DMS153 treated with DMSO at 0.1 percent for 48 hours (cell line): ENCODE measurements at regions not wholly inside any gene's neighbourhood (a gene's known extent, or its start where the extent isn't known, plus 50 kb on each side); places are given as distances from the start of the nearest gene placed in this dataset.

ENCODE experiments used
- DNase-seq: peaks from one replicate; lab custom pipeline; 2025; ENCODE audit not compliant: unreplicated experiment; lab: John Stamatoyannopoulos, UW

- no peak for DNase-seq
Observed at GRCh38 chr17:72403713-72404209, 282.9 kb downstream of the SOX9 start.

- no peak for DNase-seq
Observed at GRCh38 chr17:72404872-72405271, 284.1 kb downstream of the SOX9 start.

DNA sequence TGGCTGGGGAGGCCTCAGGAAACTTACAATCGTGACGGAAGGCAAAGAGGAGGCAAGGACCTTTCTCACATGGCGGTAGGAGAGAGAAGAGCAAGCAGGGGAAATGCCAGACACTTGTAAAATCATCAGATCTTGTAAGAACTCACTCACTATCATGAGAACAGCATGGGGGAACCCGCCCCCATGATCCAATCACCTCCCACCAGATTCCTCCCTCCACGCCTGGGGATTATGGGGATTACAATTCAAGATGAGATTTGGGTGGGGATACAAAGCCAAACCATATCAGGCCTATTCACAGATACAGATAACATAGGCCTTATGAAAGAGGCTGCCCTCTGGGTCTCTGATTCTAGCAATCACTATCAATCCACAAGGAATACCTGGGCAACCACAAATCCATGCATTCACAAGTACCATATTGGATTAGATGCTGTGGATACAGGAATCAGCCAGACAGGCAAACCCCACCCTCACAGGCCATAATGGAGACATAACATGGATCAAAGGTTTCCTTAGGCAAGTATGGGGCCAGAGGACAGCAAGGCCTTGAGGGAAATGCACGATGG lies 284.9 kb downstream of the SOX9 start:
- no peak for DNase-seq

- no peak for DNase-seq
Observed at GRCh38 chr17:72406498-72406897, 285.7 kb downstream of the SOX9 start.

DNA sequence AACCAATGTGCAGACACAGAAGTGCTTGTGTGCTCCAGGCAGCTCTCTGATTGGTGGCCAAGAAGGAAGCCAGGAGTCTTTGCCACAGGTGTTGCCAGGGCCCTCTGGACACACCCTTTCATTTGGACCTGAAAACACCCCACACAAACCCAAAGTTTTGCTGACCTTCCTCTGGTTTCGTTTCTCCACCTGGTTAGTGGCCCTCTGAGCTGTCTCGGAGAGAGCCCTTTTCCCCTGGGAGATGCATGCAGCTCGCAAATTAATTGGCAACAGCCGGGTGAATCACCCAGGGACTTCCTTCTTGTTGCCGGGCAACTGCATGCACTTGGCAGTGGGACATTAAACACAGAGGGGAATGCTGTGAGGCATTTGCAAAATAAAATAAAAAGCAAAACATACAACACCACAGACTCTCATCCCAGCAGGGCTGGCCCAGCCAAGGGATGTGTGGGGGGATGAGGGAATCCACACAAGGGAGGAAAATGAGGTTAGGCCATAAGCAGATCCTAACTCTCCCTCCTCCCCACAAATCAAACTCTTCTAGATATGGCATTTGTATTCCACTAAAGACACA lies 286.6 kb downstream of the SOX9 start:
- DNase-seq = peak; percentile 93

DNA sequence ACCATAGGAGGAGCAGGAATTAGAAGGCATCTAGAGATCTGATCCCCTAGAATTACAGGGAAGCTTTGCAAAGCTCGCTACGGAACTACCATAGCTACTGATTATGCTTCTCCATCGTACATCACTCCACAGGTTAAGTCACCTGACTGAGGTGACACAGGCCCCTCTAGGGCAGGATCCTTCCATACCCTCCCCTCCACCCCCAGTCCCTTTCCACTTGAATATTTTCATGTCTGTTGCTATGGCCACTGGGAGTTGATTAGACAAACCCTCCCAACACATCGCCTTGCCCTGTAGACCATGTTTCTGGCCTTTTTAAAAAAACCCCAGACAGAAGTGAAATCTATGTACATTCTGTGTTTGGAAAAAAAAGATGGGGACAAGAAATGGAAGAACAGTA lies 287.1 kb downstream of the SOX9 start:
- DNase-seq = no peak

- DNase-seq = no peak
Observed at GRCh38 chr17:72408641-72409040, 287.8 kb downstream of the SOX9 start.

DNA sequence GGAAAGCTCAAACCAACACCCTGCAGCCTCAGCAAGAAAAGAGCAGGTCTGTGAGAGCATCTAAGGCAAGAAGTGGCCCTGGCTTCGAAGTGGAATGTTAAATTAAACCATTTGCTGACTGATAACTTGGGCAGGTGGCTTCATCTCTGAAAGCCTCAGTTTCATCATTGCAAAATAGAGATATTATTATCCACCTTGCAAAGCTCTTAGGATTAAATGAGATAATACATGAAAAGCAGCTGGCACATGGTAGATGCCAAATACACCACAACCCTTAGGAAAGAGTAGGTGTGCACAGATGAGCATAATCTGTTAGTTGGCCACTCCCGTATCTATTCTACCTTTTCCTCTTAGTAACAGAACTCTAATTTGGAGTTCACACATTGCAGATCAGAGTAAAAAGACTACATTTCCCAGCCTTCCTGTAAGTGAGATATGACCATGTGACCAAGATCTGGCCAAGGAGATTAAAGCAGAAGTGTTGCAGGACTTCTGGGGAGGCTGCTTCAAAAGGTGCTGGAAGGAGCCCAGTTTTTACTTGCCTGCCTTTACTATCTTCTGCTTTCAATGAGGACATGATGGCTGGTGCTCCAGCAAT lies 288.7 kb downstream of the SOX9 start:
- DNase-seq = no peak

DNA sequence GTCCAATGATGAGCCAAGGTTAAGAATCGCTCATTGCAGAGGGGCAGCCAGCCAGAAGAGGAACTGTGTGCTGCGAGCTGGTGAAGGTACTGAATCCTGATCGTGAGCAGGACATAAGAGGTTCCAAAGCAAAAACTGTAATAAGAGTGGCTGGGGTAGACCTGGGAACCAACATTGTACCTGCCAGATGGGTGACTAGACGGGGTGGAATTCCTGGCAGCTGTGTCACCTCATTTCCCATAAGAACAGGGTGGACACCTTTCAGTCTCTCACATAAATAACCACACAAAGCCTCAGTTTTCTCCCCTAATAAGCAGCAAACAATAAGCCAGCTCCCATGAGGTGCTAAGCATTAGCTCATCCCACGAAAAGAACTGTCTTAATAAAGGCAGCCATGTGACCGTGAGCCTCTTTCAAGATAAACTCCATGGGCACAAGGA lies 290.3 kb downstream of the SOX9 start:
- DNase-seq = no peak

DNA sequence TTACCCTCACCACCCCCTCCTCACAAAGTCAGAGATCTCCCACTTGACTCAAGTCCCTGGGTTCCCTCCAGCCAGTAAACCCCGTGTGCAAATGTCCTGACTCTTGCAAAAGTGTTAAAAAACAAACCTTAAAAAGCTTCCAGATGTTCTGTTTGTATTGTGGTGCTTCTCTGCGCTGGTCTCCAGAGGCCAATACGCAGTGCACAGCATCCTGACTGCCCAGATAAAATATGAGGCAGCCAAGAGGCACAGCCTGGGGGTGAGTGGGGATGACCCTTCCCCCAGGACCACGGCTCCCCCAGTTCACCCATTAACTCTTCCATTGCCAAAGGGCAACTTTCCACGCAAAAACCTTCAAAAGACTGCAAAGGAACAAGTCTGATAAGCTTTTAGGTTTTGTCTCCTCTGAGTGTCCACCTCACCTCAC lies 291.8 kb downstream of the SOX9 start:
- no peak for DNase-seq

GRCh38 chr17:72413077-72414031 lies 292.5 kb downstream of the SOX9 start:
- DNase-seq = no peak

- no peak for DNase-seq
Observed at GRCh38 chr17:72414032-72414396, 293.2 kb downstream of the SOX9 start.

DNA sequence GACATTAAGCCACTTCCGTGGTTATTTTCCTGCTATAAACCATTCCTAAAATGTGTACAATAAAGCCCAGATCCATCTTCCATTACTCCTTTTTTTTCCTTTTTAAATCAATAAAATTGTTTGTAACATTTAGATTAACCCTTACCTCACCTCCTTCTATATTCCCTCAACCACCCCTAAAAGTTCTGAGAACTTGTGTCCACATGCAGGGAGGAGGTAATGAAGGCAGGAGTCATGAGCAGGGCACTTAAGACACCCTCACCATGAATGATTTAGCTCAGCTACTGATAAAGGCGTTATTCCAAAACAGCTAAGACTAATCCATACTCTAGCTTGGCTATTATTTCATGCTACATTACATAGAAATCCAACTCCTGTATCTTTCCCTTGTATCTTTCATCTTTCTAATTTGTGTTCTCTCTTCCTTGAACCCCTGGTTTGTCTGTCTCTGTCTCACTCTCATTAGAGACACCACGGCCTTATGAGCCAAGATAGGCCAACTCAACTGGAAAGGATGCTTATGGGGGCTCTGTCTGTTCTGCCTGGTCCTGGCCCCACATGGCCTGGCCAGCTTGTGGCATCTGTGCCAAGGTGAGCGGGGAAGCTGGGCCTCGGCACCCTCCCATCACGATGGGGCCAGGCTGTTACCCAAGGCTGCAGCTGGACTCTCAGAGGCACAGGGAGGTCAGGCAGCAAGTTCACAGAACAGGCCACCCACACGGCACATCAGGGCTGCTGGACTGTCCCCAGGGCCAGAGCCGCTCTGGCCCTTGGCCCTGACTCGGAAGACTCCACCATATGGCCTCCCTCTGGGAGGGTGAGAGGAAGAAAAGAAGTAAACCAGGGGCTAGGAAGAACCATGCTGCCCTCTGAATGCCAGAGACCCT lies 294.4 kb downstream of the SOX9 start:
- no peak for DNase-seq

- DNase-seq = no peak
Observed at GRCh38 chr17:72416054-72416675, 295.3 kb downstream of the SOX9 start.

GRCh38 chr17:72416905-72417304 lies 296.1 kb downstream of the SOX9 start:
- no peak for DNase-seq

DNA sequence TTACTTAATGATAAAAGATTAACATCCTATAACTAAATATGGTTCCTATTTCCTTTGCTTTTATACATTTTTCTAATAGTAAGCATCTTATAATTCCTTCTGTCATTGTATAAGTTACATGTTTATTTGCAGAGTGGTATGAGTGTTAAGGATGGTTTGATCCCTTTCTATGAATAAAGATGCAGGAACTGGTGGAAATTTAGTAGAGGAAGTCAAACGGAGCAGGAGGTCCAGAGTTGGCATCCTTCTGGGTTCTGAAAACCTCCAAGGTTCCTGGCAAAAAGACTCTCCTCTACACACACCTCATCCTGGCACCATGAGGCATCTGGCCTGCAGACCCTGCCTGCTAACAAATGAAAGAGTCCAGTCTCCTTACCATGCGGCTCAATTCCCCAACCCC lies 296.8 kb downstream of the SOX9 start:
- DNase-seq = no peak

DNA sequence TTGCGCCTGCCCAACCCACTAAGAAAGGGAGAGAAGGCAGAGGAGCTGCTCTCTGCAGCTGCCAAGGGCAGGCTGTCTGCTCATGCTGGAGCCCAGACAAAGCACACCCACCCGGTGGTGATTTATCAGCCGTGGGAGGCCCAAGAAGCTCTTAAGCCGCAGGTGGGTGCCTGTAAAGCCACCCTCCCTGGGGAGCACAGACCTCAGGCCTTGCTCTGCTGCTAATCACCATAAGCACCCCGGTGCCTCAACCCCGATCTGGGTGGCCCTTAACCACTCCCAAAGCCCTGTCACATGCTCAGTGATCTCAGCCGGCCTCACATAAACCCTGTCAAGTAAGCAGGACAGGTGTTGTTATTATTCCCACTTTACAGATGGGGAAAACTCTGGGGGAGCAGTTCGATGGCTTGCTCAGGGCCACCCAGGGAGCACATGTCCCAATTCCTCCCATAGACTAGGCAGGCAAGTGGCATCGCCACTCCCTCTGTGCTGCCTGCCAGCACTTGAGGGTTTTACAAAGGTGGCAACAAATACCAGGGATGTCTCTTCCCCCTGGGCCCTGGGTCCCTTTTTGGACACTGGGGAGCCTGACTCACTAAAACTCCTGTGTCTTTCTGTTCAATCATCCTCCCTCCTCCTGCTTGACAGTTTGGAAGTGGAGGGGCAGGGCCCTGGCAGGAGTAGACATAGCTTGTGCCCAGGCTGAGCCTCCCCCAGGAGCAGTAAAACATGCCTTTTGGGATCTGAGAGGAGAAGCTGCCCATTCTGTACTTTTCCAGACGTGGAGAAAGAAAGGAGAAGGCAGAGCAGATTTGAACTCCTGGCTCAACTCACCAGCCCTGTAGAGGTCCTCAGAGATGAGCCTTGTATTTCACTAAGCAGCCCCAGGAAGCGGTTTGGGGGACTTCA lies 299.3 kb downstream of the SOX9 start:
- no peak for DNase-seq

- DNase-seq = no peak
Observed at GRCh38 chr17:72420775-72421127, 299.9 kb downstream of the SOX9 start.
